HFF-Myc (cell line): ENCODE measurements at regions not wholly inside any gene's neighbourhood (a gene's known extent, or its start where the extent isn't known, plus 50 kb on each side); places are given as distances from the start of the nearest gene placed in this dataset.

Experiments used
- DNase-seq: peaks from one replicate; pipeline ENCODE4 v3.0.0-alpha.2; 2011; ENCODE audit warnings: low read depth; ENCODE audit errors: extremely low read depth
- H3K4me3 ChIP-seq: replicated peaks from 2 replicates; pipeline ENCODE4 v1.5.1; 2011; ENCODE audit warnings: low read depth, mild to moderate bottlenecking, control low read depth, low read length
- TF ChIP-seq, protein P1 (sequence below): IDR thresholded peaks from 2 replicates; pipeline ENCODE4 v1.5.1; 2012; ENCODE audit warnings: mild to moderate bottlenecking, low read depth, low read length, control low read depth; ENCODE audit errors: missing control alignments

DNA sequence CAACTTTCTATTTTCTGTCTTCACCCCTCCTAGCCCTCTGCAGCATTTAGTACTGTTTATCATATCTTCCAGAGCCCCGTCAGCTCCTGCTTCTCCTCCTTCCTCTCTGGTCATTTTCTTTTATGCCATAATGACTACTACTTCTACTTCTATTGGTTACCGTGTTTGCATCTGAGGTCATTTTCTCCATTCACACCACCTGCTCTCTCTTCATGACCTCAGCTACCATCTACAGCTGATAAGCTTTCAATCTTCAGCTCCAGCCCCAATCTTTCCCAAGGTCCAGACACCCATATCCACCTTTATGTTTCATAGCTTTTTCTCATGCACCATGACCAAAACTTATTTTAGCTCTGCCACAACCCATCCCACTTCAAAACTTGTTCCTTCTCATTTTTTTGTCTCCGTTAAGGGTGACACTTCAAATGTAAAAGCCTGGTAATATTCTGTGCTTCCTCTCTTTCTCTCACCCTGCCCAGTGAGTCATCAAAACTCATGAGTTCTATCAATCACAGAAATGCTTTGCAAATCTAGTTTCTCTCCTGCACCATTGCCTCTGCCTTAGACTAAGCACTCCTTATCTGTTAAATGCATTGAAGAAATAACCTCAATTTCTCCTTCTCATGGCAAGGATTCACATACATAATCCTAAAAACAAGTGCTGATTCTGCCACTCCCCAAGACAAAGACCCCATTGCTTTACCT is 71.3 kb upstream of the IQCM start:
- TF ChIP-seq, protein P1, sequence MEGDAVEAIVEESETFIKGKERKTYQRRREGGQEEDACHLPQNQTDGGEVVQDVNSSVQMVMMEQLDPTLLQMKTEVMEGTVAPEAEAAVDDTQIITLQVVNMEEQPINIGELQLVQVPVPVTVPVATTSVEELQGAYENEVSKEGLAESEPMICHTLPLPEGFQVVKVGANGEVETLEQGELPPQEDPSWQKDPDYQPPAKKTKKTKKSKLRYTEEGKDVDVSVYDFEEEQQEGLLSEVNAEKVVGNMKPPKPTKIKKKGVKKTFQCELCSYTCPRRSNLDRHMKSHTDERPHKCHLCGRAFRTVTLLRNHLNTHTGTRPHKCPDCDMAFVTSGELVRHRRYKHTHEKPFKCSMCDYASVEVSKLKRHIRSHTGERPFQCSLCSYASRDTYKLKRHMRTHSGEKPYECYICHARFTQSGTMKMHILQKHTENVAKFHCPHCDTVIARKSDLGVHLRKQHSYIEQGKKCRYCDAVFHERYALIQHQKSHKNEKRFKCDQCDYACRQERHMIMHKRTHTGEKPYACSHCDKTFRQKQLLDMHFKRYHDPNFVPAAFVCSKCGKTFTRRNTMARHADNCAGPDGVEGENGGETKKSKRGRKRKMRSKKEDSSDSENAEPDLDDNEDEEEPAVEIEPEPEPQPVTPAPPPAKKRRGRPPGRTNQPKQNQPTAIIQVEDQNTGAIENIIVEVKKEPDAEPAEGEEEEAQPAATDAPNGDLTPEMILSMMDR: no peak
- no peak overlapping the region for H3K4me3 ChIP-seq
- no peak for DNase-seq

DNA sequence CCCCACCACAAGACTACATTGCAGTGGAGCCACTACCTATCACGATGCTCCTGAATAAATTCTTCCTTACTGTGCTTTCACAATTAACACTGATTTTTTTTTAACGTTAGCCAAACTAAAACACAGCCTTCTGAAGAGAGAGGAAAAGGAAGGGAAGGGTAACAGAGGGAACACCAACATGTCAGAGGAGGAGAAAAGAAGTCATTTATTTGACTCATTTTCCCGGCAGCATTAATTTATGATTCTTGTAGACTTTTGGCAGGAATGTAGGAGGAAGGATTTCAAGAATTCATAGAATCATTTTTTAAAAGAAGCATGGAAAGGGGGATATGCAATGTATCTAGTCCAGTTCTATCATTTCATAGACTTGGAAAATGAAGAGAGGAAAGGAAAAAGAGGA is 74.3 kb upstream of the IQCM start:
- DNase-seq: no peak
- H3K4me3 ChIP-seq: no peak overlapping the region
- TF ChIP-seq, protein P1: no peak

DNA sequence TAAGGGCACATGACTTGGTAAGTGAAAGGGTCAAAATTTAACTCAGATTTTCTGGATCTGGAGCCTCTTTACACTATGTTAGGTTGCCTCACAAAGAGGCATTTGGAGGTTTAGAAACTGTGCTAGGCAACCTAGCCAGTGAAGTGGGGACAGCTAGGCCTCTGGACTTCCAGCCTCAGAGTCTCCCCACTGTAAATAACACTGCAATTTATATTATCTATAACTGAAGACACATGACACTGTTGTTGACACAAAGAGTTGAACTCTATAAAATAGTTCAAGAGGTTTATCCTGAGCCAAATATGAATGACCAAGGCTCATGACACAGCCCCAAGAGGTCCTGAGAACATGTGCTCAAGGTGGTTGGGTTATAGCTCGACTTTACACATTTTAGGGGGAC is 74.9 kb upstream of the IQCM start:
- TF ChIP-seq, protein P1: no peak
- no peak overlapping the region for H3K4me3 ChIP-seq
- no peak for DNase-seq

DNA sequence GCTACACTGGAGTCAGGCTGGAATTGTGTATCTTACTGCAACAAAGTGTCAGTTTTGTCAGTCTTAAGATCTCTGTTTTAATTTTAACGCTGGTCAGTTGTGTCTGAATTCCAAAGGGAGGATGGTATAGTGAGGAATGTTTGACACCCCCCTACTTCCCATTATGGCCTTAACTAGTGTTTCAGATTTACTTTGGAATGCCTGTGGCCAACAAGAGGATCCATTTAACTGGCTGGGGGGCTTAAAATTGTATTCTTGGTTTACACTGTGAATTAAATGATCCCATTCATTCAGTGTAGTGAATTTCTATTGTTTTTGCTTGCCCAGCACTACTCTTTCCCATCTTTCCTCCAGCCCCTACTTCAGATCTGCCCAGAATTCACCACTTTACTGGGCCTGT is 75.8 kb upstream of the IQCM start:
- no peak overlapping the region for H3K4me3 ChIP-seq
- DNase-seq: no peak
- TF ChIP-seq, protein P1: no peak

DNA sequence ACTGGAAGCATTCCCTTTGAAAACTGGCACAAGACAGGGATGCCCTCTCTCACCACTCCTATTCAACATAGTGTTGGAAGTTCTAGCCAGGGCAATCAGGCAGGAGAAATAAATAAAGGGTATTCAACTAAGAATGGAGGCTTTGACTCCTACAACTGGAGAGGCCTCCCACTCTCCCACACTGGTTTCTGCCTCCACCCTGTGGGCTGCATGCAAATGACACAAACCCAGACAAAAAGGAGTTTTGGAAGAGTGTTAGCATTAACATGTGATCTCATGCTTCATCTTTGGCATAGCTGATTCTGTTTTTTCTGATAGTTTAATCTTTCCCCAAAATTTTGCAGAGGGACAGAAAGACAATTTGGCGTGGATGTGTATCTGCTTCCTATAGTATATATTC is 80.8 kb upstream of the IQCM start:
- DNase-seq: peak; percentile 27
- H3K4me3 ChIP-seq: no peak overlapping the region
- TF ChIP-seq, protein P1: peak; percentile 72

DNA sequence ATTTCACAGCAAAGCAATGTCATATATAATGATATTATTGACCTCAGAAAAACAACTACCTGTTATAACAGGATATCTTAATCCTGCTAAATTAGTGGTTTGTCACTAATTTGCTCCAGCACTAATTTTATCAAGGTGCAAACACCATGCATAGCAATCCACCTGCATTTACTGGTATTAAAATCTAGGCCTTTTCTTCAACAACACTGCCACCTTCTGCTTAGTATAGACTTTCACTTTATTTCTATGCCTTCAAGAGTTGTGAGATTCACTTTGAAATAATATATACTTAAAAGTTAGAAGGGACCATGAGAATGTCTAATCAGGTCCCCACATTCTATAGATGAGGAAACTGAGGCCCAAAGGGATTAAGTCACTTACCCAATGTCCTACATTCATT is 82.1 kb upstream of the IQCM start:
- DNase-seq: no peak
- TF ChIP-seq, protein P1: no peak
- no peak overlapping the region for H3K4me3 ChIP-seq

DNA sequence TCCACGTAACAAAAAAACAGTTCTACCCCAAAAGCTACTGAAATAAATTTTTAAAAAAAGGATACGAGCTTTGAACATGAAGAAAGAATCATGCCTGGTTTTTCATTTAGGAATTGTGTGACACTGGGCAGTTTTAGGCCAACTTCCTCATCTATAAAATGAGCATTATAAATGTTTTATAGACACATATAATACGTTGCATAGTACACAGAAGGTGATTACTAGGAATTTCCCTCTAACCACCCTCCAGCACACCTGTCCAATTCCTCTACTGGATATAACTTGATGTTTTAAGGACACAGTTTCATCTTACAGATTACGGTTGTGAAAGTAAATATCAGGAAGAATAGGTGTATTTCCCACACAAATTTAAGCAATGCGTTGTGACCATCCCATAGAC is 85.5 kb upstream of the IQCM start:
- no peak overlapping the region for H3K4me3 ChIP-seq
- DNase-seq: no peak
- TF ChIP-seq, protein P1: no peak
